Tibial nerve (tissue), 4 donors: ENCODE measurements at regions not wholly inside any gene's neighbourhood (a gene's known extent, or its start where the extent isn't known, plus 50 kb on each side); places are given as distances from the start of the nearest gene placed in this dataset.

Experiments
- EP300 ChIP-seq, 2 donors: sonication (generic); formaldehyde crosslinking; IDR thresholded peaks; one replicate each; pipeline ENCODE4 v1.6.1; 2017; ENCODE audit warnings: antibody characterized with exemption in 2 of 2, mild to moderate bottlenecking in 1 of 2
- TF ChIP-seq, protein P1 (sequence below), 5 experiments: fragments of 200-600 bp in 3 of 5; fragments of 450-650 bp in 2 of 5; sonication (generic) in 3 of 5; IDR thresholded peaks; one replicate each; pipeline ENCODE4 v1.5.1; 2016 to 2019; ENCODE audit warnings: antibody characterized with exemption in 5 of 5, mild to moderate bottlenecking in 3 of 5, moderate library complexity in 2 of 5

DNA sequence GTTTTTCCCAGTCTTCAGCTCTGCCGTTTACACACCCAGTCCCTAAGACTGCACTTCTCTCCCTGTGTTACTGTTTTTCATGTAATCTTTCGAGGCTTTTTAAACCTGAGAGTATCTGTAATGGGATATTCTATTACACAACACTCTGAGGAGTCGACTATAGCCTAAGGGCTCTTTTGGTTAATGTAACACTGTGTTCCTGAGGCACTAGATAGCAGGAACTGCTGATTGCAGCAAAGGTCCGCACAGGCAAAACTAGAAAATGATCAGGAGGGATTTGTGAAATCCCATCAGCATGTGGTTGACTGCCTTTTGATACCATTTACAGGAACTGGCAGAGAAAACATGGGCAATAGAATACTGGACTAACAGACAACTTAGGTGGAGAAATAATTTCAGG lies 512.3 kb upstream of the RAG2 start:
- TF ChIP-seq, protein P1, sequence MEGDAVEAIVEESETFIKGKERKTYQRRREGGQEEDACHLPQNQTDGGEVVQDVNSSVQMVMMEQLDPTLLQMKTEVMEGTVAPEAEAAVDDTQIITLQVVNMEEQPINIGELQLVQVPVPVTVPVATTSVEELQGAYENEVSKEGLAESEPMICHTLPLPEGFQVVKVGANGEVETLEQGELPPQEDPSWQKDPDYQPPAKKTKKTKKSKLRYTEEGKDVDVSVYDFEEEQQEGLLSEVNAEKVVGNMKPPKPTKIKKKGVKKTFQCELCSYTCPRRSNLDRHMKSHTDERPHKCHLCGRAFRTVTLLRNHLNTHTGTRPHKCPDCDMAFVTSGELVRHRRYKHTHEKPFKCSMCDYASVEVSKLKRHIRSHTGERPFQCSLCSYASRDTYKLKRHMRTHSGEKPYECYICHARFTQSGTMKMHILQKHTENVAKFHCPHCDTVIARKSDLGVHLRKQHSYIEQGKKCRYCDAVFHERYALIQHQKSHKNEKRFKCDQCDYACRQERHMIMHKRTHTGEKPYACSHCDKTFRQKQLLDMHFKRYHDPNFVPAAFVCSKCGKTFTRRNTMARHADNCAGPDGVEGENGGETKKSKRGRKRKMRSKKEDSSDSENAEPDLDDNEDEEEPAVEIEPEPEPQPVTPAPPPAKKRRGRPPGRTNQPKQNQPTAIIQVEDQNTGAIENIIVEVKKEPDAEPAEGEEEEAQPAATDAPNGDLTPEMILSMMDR (IDR thresholded peaks at IDR 0.05) = no peak
- no peak for TF ChIP-seq EP300 (IDR thresholded peaks at IDR 0.05)
